Astrocyte (in vitro differentiated cells and primary cell): ENCODE measurements at regions not wholly inside any gene's neighbourhood (a gene's known extent, or its start where the extent isn't known, plus 50 kb on each side); places are given as distances from the start of the nearest gene placed in this dataset.

Experiments used
- DNase-seq: peaks from one replicate; pipeline ENCODE4 v3.0.0-alpha.2; 2010; ENCODE audit warnings: low read depth
- FAIRE-seq: peaks from 2 replicates; lab custom pipeline; 2011; peaks lifted over from hg19 to GRCh38; lab: Jason Lieb, UNC
- H2AFZ ChIP-seq: 2 replicates; pipeline ENCODE4 v1.6.0; 2012; ENCODE audit warnings: low read depth, low read length, inconsistent platforms
- H3K27ac ChIP-seq: 2 replicates; pipeline ENCODE4 v1.5.1; 2011; ENCODE audit warnings: low read depth, low read length, inconsistent platforms
- H3K27me3 ChIP-seq: 2 replicates; pipeline ENCODE4 v1.6.0; 2011; ENCODE audit warnings: low read length, inconsistent platforms; ENCODE audit not compliant: insufficient read depth
- H3K36me3 ChIP-seq: 2 replicates; pipeline ENCODE4 v1.5.1; 2011; ENCODE audit warnings: low read length, inconsistent platforms; ENCODE audit not compliant: insufficient read depth
- H3K4me1 ChIP-seq: 2 replicates; pipeline ENCODE4 v1.5.1; 2011; ENCODE audit warnings: low read length, inconsistent platforms; ENCODE audit not compliant: insufficient read depth
- H3K4me2 ChIP-seq: 2 replicates; pipeline ENCODE4 v1.6.0; 2012; ENCODE audit warnings: low read length, inconsistent platforms
- H3K4me3 ChIP-seq: 2 replicates; pipeline ENCODE4 v1.5.1; 2011; ENCODE audit warnings: low read depth, mild to moderate bottlenecking, low read length, inconsistent platforms; ENCODE audit not compliant: insufficient read depth
- H3K79me2 ChIP-seq: 2 replicates; pipeline ENCODE4 v1.6.0; 2012; ENCODE audit warnings: mild to moderate bottlenecking, low read length, inconsistent platforms; ENCODE audit not compliant: insufficient read depth
- H3K9ac ChIP-seq: 2 replicates; pipeline ENCODE4 v1.6.0; 2012; ENCODE audit warnings: mild to moderate bottlenecking, low read length, inconsistent platforms
- H3K9me3 ChIP-seq: 2 replicates; pipeline ENCODE4 v1.5.1; 2012; ENCODE audit warnings: low read depth, mild to moderate bottlenecking, low read length, inconsistent platforms; ENCODE audit not compliant: insufficient read depth
- H4K20me1 ChIP-seq: 2 replicates; pipeline ENCODE4 v1.6.0; 2012; ENCODE audit warnings: low read length, inconsistent platforms; ENCODE audit not compliant: insufficient read depth
- H3K27ac Mint-ChIP-seq: one replicate; pipeline ENCODE4 v1.8.0; 2021; ENCODE audit warnings: mild to moderate bottlenecking, mixed read lengths; ENCODE audit not compliant: unreplicated experiment
- H3K27me3 Mint-ChIP-seq: one replicate; pipeline ENCODE4 v1.8.0; 2021; ENCODE audit warnings: low read depth, mixed read lengths; ENCODE audit not compliant: unreplicated experiment
- H3K36me3 Mint-ChIP-seq: one replicate; pipeline ENCODE4 v1.8.0; 2021; ENCODE audit warnings: low read depth, mixed read lengths; ENCODE audit not compliant: unreplicated experiment
- H3K4me1 Mint-ChIP-seq: one replicate; pipeline ENCODE4 v1.8.0; 2021; ENCODE audit warnings: low read depth, mixed read lengths; ENCODE audit not compliant: unreplicated experiment
- H3K4me3 Mint-ChIP-seq: one replicate; pipeline ENCODE4 v1.8.0; 2021; ENCODE audit warnings: mild to moderate bottlenecking, moderate library complexity, mixed read lengths; ENCODE audit not compliant: unreplicated experiment
- H3K9me3 Mint-ChIP-seq: one replicate; pipeline ENCODE4 v1.8.0; 2021; ENCODE audit warnings: mild to moderate bottlenecking, mixed read lengths; ENCODE audit not compliant: unreplicated experiment
- EZH2 ChIP-seq: IDR thresholded peaks from 2 replicates; pipeline ENCODE4 v1.6.1; 2012; ENCODE audit warnings: mild to moderate bottlenecking, low read length, inconsistent platforms; ENCODE audit not compliant: insufficient read depth
- TF ChIP-seq, protein P1 (sequence below): IDR thresholded peaks from 2 replicates; pipeline ENCODE4 v1.5.1; 2011; ENCODE audit warnings: low read depth, mild to moderate bottlenecking, inconsistent platforms, low read length, moderate library complexity; ENCODE audit not compliant: insufficient read depth

DNA sequence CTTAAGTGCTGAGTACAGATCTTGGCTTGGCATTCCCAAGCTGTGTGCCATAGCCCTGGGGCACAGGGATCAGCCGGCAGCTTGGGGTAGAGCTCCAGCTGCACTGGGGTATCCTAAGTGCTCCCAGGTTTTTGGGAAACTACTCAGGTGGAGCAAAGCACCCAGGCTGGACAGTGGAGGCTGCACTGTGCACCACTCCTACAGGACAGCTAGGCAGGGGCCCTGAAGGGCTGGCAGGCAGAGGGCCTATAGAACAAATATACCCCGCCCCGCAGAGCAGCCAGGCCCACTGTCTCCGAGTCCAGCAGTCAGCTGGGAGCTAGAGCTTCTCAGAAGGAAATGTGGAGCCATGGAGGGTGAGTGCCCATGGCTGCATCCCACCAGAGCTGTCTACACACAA lies 691.7 kb upstream of the ADGRL2 start:
- FAIRE-seq (no peak), DNase-seq (no peak)
- Mint-ChIP-seq H3K27me3 (no peaks in the 10 kb centered on the region), H3K9me3 (no peaks in the 10 kb centered on the region), H3K36me3 (no peaks in the 10 kb centered on the region), H3K4me3 (no peak overlapping the region), H3K27ac (no peak overlapping the region), H3K4me1 (peaks cover 13% of the 10 kb centered on the region)
- Histone ChIP-seq H2AFZ (no peak overlapping the region), H3K27ac (no peak overlapping the region), H3K4me1 (peaks cover 12% of the 10 kb centered on the region), H3K4me3 (no peak overlapping the region), H4K20me1 (no peaks in the 10 kb centered on the region), H3K9ac (no peak overlapping the region), H3K4me2 (no peak overlapping the region), H3K9me3 (no peaks in the 10 kb centered on the region), H3K27me3 (no peaks in the 10 kb centered on the region), H3K79me2 (no peaks in the 10 kb centered on the region), H3K36me3 (no peaks in the 10 kb centered on the region)
- TF ChIP-seq, protein P1, sequence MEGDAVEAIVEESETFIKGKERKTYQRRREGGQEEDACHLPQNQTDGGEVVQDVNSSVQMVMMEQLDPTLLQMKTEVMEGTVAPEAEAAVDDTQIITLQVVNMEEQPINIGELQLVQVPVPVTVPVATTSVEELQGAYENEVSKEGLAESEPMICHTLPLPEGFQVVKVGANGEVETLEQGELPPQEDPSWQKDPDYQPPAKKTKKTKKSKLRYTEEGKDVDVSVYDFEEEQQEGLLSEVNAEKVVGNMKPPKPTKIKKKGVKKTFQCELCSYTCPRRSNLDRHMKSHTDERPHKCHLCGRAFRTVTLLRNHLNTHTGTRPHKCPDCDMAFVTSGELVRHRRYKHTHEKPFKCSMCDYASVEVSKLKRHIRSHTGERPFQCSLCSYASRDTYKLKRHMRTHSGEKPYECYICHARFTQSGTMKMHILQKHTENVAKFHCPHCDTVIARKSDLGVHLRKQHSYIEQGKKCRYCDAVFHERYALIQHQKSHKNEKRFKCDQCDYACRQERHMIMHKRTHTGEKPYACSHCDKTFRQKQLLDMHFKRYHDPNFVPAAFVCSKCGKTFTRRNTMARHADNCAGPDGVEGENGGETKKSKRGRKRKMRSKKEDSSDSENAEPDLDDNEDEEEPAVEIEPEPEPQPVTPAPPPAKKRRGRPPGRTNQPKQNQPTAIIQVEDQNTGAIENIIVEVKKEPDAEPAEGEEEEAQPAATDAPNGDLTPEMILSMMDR, result no peak
- no peak for TF ChIP-seq EZH2

- Histone ChIP-seq H4K20me1 (no peaks in the 10 kb centered on the region), H3K27ac (no peak overlapping the region), H3K36me3 (no peaks in the 10 kb centered on the region), H3K9me3 (no peaks in the 10 kb centered on the region), H3K4me3 (no peak overlapping the region), H3K4me2 (no peak overlapping the region), H3K79me2 (no peaks in the 10 kb centered on the region), H2AFZ (no peak overlapping the region), H3K27me3 (no peaks in the 10 kb centered on the region), H3K4me1 (no peaks in the 10 kb centered on the region), H3K9ac (no peak overlapping the region)
- TF ChIP-seq EZH2, result no peak
- TF ChIP-seq, protein P1, result no peak
- Mint-ChIP-seq H3K4me3 (no peak overlapping the region), H3K27me3 (no peaks in the 10 kb centered on the region), H3K27ac (no peak overlapping the region), H3K36me3 (no peaks in the 10 kb centered on the region), H3K9me3 (no peaks in the 10 kb centered on the region), H3K4me1 (no peaks in the 10 kb centered on the region)
- FAIRE-seq, result no peak
- no peak for DNase-seq
Observed at GRCh38 chr1:81097860-81098259, 702.9 kb upstream of the ADGRL2 start.

DNA sequence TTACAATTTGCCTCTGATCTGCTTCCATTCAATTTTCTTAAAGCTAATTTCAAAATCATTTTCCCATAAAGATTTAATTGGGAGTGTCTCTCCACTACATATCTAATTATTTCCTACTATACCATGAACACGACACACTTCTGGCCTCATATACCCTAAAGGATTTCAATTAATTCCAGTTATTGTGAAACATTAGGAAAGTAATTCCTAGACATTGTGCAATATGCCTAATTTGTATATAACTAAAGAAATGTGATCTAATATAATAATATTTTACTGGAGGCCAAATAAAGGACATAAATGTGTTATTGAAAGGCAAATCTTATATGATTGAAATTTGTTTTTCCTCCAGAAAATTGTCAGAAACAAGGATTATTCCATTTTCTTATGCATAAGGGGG lies 727.2 kb upstream of the ADGRL2 start:
- H2AFZ ChIP-seq, result no peak overlapping the region
- H3K79me2 ChIP-seq, result no peaks in the 10 kb centered on the region
- Mint-ChIP-seq H3K36me3 (no peaks in the 10 kb centered on the region), H3K4me1 (no peaks in the 10 kb centered on the region), H3K9me3 (no peaks in the 10 kb centered on the region), H3K27ac (no peak overlapping the region), H3K27me3 (no peaks in the 10 kb centered on the region), H3K4me3 (no peak overlapping the region)
- no peaks in the 10 kb centered on the region for H4K20me1 ChIP-seq
- FAIRE-seq (no peak), DNase-seq (no peak)
- no peaks in the 10 kb centered on the region for H3K36me3 ChIP-seq
- H3K9ac ChIP-seq, result no peak overlapping the region
- H3K4me3 ChIP-seq, result no peak overlapping the region
- H3K4me2 ChIP-seq, result no peak overlapping the region
- no peak overlapping the region for H3K27ac ChIP-seq
- H3K4me1 ChIP-seq, result no peaks in the 10 kb centered on the region
- TF ChIP-seq, protein P1, result no peak
- no peak for TF ChIP-seq EZH2
- H3K27me3 ChIP-seq, result no peaks in the 10 kb centered on the region
- no peaks in the 10 kb centered on the region for H3K9me3 ChIP-seq
